ES-I3 (cell line): ENCODE measurements at regions not wholly inside any gene's neighbourhood (a gene's known extent, or its start where the extent isn't known, plus 50 kb on each side); places are given as distances from the start of the nearest gene placed in this dataset.

Source experiments
- H3K36me3 ChIP-seq: 2 replicates; pipeline ENCODE4 v1.6.1; 2013; ENCODE audit warnings: mild to moderate bottlenecking, low read length, control low read depth, moderate library complexity; ENCODE audit not compliant: insufficient read depth
- H3K4me1 ChIP-seq: 2 replicates; pipeline ENCODE4 v1.6.1; 2013; ENCODE audit warnings: mild to moderate bottlenecking, control low read depth, low read length; ENCODE audit not compliant: insufficient read depth
- H3K9ac ChIP-seq: 2 replicates; pipeline ENCODE4 v1.6.1; 2013; ENCODE audit warnings: low read depth, mild to moderate bottlenecking, low read length, moderate library complexity
- H3K9me3 ChIP-seq: 2 replicates; pipeline ENCODE4 v1.6.1; 2013; ENCODE audit warnings: mild to moderate bottlenecking, low read length, moderate library complexity; ENCODE audit not compliant: control insufficient read depth, insufficient read depth

DNA sequence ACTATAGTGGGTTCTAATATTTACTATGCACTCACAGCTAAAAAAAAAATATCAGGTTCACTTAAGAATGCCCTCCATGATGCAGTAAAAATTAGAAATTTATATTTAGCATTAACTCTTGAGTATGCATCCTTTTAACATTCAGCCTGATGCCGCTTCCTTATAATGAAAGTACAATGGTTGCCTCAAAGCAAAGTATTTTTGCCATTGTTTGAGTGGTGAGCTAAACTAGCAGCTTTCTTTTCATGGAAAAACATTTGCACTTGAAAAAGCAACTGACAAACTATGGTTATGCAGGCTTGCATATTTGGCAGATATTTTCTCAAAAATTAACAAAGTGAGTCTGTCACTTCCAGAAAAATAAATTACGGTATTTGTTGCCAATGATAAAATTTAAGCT, 188.6 kb downstream of the SLC6A15 start:
- Histone ChIP-seq H3K9ac (no peak overlapping the region), H3K9me3 (no peaks in the 10 kb centered on the region), H3K36me3 (no peaks in the 10 kb centered on the region), H3K4me1 (peaks cover 28% of the 10 kb centered on the region)

DNA sequence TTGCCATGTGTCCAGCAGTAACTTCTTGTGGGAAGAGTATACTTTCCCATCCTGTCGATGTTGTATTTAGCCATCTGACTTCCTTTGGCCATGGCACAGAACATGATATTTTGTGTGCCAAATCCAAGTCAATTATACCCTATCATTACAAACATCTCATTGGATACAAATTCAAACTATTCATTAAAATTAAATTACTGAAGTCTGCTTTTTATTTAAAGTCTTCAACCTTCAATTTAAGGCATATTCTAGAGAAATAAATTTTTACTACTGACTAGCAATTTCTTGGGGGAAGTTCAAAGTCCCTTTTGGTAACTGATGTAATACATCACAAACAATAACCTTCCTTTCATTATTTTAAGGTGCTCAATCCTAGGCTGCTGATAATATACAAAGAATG, 192.6 kb downstream of the SLC6A15 start:
- H3K9ac ChIP-seq = no peak overlapping the region
- H3K4me1 ChIP-seq = peaks cover 14% of the 10 kb centered on the region

DNA sequence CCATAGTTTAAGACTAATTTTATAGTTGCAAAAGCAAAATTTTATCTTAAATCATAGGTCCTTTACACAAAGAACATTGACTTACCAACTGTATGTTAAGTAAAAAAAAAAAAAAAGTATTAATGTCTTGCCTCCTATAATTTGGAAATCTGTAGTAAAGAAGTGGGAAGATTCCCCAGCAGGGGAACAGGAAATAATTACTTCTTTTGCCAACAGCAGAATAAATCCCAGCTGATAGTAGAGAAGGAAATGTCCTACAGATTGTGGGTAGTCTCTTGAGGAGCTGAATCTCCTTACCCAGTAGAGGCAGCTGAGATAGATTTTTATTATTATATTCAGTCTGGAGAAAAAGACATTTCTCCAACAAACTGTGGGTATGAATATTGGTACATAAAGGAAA, 193.7 kb downstream of the SLC6A15 start:
- Histone ChIP-seq H3K9ac (no peak overlapping the region), H3K9me3 (no peaks in the 10 kb centered on the region), H3K36me3 (no peaks in the 10 kb centered on the region), H3K4me1 (peaks cover 6% of the 10 kb centered on the region; the same call in 1 of the 2 replicates)

More for the DNA sequence above, 192.6 kb downstream of the SLC6A15 start:
- Histone ChIP-seq H3K36me3 (no peaks in the 10 kb centered on the region), H3K9me3 (no peaks in the 10 kb centered on the region)

DNA sequence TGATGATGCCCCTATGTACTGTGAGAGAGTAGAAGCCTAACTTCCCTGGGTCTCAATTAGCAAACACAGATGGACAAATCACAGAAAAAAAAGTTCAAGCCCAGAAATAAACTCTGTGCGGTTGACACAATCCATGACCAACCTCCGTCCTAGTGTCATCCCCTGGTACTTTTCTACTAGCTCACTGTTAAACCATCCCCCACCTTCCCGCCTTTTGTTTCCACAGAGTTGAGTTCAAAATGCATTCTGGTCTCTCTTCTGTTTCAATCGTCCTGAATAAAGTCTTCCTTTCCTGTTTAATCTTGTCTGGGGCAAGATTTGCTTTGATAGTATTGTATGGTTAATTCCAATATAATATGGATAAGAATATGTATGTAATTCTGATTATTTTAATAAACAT, 199.9 kb downstream of the SLC6A15 start:
- Histone ChIP-seq H3K4me1 (peaks cover 5% of the 10 kb centered on the region), H3K36me3 (no peaks in the 10 kb centered on the region), H3K9me3 (no peaks in the 10 kb centered on the region), H3K9ac (no peak overlapping the region)

DNA sequence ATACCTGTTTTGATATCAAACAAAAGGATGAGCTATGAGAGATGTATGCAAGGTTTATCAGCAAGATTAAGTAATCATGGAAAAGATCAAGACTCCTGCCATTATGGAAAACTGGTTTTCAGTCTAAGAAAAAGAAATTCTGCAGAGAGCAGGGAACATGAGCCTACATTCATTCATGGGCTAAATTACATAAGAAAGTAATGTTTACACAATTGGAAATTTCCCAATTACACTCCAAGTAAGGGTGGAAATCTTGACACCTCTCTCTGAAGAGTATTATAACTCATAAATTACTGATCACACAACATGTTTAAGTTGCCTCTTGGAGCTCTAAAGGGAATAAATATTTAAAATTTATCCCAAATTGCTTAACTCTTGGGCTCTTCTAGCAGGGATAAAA, 206.2 kb downstream of the SLC6A15 start:
- no peak overlapping the region for H3K9ac ChIP-seq
- no peaks in the 10 kb centered on the region for H3K9me3 ChIP-seq
- no peaks in the 10 kb centered on the region for H3K36me3 ChIP-seq
- peaks cover 13% of the 10 kb centered on the region for H3K4me1 ChIP-seq

DNA sequence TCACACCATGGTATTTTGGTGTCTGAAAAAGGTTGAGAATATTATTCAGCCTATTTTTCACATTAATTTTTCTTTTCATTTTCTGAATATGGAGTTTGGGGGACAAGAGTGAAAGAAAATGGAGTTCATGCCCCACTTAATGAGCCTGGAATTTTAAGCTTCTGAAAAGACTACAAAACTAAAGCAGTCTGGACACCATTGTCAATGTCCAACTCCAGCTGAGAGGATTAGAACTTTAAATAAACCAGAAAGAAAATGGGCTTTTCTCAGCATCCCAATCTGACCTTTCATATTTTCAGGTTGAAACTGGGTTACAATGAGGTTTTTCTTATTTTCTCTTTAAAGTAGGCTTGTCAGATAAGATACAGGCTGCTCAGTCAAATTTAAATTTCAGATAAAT, 207.7 kb downstream of the SLC6A15 start:
- no peak overlapping the region for H3K9ac ChIP-seq
- peaks cover 13% of the 10 kb centered on the region for H3K4me1 ChIP-seq

DNA sequence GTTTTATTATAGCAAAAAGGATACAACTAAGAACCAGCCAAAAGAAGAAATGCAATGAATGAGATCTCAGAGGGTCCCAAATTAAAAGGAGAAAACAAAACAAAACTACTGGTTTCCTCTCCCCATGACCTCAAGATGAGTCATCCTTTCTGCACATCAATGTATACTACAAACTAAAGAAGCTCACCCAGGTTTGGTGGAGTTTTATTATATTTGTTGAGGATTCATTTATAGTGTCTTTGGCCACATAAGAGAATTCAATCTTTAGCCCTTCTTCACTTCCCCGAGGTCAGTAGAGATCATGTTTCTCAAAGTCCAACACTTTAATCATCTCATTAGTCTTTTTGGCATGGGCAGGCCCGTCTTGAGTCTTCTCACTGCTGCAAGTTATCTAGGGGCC, 210.6 kb downstream of the SLC6A15 start:
- no peaks in the 10 kb centered on the region for H3K9me3 ChIP-seq
- no peaks in the 10 kb centered on the region for H3K36me3 ChIP-seq
- peaks cover 18% of the 10 kb centered on the region for H3K4me1 ChIP-seq
- no peak overlapping the region for H3K9ac ChIP-seq

More for the DNA sequence above, 207.7 kb downstream of the SLC6A15 start:
- Histone ChIP-seq H3K9me3 (no peaks in the 10 kb centered on the region), H3K36me3 (no peaks in the 10 kb centered on the region)

DNA sequence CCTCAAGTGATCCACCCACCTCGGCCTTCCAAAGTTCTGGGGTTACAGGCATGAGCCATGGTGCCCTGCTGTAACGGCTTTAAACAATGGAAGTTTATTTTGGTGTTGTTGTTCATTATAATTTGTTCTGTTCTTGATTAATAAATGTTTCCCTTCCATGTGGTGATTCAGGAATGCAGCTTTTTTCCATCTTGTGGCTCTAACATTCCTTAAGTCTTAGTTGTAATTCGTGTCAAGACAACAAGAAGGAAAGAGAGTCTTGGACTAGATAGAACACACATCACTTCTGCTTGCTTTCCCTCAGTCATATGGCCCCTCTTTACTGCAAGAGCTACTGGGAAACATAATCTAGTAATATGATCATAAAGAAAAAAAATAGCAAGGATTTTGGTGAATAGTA, 211.6 kb downstream of the SLC6A15 start:
- H3K9ac ChIP-seq = no peak overlapping the region
- H3K9me3 ChIP-seq = no peaks in the 10 kb centered on the region
- H3K4me1 ChIP-seq = peaks cover 23% of the 10 kb centered on the region
- H3K36me3 ChIP-seq = no peaks in the 10 kb centered on the region

DNA sequence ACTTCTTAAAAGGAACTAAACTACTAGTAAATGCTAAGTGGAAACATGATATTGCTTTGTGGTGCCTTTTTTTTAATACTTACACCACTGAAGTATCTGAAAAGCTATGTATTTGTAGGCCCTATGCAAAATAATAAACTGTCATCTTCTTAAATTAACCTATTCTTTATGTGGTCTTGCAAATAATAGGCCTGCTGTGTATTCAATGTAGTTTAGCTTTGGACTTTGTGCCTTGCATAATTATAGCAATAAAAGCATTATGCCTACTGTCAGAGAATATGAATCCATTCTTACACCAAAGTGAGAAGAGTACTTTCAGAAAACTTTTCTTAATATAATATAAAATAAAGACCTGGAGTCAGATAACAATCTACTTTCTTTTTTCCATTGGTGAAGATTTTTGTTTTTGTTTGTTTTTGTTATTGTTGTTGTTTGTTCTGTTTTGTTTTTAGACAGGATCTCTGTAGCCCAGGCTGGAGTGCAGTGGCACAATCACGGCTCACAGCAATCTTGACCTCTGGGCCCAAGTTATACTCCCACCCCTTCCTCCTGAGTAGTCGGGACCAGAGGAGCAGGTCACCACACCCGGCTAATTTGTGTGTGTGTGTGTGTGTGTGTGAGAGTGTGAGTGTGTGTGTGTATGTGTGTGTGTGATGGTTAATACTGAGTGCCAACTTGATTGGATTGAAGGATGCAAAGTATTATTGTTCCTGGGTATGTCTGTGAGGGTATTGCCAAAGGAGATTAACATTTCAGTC, 213.8 kb downstream of the SLC6A15 start:
- Histone ChIP-seq H3K9me3 (no peaks in the 10 kb centered on the region), H3K9ac (no peak overlapping the region), H3K4me1 (peaks cover 18% of the 10 kb centered on the region), H3K36me3 (no peaks in the 10 kb centered on the region)

DNA sequence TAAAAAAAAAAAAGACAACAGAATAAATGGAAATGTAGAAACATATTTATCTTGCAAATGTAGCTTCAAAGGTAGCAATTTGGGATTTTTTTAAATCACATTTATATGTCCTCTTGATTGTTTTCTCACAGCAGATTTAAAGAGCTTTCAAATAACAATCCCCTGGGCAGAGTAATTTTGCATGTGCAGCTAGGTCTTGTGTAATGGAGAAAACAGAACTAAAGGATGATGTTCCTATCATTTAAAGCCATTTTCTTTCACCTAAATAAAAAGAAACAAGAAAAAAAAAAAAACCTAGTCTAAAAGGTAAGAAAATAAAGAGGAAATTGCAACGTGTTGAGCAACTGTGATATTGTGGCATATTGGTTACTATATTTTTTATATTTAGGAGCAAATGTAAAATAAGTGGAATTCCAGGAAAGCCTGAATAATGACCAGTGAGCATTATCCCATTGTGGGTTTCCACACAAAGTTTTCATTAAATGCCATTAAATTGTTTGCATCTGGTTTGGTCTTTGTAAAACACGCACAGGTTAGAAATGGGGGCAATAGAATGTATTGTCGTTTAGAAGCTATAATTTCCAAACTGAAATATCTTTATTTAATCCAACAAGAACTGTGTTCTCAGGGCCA, 215.6 kb downstream of the SLC6A15 start:
- Histone ChIP-seq H3K4me1 (peaks cover 18% of the 10 kb centered on the region), H3K9ac (no peak overlapping the region), H3K36me3 (no peaks in the 10 kb centered on the region)

DNA sequence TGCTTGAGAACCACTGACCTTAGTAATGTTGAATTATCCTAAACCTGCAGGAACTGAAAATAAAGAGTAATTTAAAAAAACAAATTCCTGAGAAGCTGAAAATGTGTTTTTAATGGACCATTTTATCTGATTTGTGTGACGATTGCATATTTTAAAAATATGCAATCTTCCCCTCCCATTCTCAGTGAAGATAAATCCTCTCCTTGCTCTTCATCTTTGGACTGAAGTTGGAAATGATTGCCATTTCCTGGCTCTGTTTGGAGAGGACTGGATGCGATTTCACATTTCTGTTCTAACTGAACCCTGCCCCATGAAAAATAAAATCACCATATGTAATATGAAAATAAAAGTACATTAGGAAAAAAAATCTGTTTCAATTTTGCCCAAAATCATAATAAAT, 216.3 kb downstream of the SLC6A15 start:
- no peaks in the 10 kb centered on the region for H3K36me3 ChIP-seq
- H3K9me3 ChIP-seq = no peaks in the 10 kb centered on the region
- peaks cover 18% of the 10 kb centered on the region; the same call in 1 of the 2 replicates for H3K4me1 ChIP-seq
- H3K9ac ChIP-seq = no peak overlapping the region

More for the DNA sequence above, 215.6 kb downstream of the SLC6A15 start:
- no peaks in the 10 kb centered on the region for H3K9me3 ChIP-seq

DNA sequence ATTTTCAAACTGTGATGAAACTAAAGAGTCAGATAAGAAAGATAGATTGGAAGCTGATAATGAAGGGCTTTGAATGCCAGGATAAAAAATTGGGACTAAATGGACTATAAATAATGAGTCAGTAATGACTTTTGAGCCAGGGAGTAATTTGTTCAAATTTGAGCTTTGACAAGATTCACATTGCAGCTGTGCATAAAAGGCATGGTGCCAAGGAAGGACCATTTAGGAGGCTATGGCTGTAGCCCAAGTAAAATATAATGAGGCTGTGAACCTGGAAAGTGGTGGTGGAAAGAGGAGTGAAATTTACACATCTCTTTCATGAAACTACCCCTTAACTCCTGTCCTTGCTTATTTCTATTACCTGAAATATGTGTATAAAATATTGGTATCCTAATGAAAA, 218.5 kb downstream of the SLC6A15 start:
- H3K9me3 ChIP-seq = no peaks in the 10 kb centered on the region
- H3K36me3 ChIP-seq = no peaks in the 10 kb centered on the region
- H3K4me1 ChIP-seq = peaks cover 38% of the 10 kb centered on the region
- no peak overlapping the region for H3K9ac ChIP-seq

DNA sequence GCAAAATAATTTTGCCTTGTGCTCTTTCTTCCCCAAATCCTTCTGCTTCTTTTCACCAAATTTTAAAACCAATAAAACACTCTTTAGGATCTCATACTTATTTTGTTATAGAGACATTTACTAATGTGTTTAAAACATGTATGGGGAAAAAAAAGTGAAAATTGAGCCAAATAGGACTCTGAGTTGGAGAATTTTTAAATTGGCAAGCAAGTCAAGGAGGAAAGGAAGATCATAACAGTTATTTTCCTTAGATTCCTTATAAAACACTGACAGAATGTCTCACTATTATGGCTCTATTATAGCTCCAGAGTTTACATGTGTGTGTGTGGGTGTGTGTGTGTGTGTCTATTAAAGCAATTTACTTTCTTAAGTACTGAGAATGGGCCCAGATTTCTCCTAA, 220.5 kb downstream of the SLC6A15 start:
- Histone ChIP-seq H3K9me3 (no peaks in the 10 kb centered on the region), H3K36me3 (no peaks in the 10 kb centered on the region), H3K9ac (no peak overlapping the region), H3K4me1 (peaks cover 39% of the 10 kb centered on the region)

DNA sequence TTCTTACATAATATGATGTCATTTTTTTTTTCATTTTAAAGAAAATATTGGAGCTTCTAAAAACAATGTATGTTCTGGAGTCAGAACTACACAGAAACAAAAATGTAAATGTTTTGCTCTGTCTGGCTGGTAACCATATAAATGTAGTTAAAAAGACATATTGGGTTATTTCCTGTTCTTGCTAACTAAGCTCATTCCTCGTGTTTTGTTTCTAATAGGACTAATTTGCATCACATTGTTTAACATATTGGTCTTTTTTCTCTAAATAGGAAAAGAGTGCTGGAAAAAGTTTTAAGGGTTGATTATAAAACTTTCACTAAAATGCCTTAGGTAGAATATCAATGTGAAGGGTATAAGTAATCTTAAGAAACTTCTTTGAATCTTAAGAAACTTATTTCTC, 221.3 kb downstream of the SLC6A15 start:
- Histone ChIP-seq H3K4me1 (peaks cover 34% of the 10 kb centered on the region), H3K9me3 (no peaks in the 10 kb centered on the region), H3K9ac (no peak overlapping the region), H3K36me3 (no peaks in the 10 kb centered on the region)

DNA sequence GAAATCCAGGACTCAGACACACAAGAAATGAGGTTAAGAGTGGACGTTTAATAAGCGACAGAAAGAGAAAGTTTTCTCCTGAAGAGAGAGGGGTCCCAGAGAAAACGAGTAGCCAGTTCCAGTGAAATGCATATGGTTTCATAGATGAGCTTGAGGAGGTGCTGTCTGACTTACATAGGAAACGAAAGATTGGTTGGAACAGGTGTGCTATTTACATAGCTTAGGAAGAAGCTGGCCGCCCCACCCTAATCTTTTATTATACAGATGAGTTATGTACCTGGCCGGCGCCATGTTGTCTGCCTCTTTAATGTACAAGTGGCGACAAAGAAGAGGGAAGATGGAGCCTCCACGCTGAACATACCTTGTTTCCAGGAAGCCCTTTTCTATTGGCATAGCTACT, 223.0 kb downstream of the SLC6A15 start:
- Histone ChIP-seq H3K9me3 (no peaks in the 10 kb centered on the region), H3K36me3 (no peaks in the 10 kb centered on the region), H3K9ac (no peak overlapping the region; the same call in 1 of the 2 replicates)

More for the DNA sequence above, 223.0 kb downstream of the SLC6A15 start:
- peaks cover 34% of the 10 kb centered on the region for H3K4me1 ChIP-seq
